ENCODE measurements at regions not wholly inside any gene's neighbourhood (a gene's known extent, or its start where the extent isn't known, plus 50 kb on each side); places are given as distances from the start of the nearest gene placed in this dataset.
"Not testable (repeated sequence)": the region's sequence is repeated elsewhere in the genome, so short reads cannot be mapped to it uniquely, and the experiment has no call there.

DNA sequence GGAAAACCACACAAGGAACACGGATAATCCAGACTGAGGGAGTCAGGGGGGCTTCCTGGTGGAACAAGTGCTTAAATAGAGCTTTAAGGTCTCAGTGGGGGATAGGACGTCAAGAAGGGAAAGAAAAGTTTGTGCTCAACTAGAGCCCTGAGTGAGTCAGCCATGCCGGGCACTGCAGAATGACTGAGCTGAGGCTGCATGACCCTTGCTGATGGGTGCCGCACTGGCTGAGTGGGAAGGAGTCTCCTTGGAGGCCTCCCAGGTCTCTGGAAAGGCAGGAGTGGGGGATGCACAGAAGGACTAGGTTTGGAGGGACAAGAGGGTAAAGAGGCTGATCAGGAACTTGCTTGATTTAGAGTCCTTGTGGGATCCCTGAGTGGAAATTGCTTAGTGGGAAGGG lies 150.3 kb downstream of the RPLP1 start:
- no peak for DNase-seq

DNA sequence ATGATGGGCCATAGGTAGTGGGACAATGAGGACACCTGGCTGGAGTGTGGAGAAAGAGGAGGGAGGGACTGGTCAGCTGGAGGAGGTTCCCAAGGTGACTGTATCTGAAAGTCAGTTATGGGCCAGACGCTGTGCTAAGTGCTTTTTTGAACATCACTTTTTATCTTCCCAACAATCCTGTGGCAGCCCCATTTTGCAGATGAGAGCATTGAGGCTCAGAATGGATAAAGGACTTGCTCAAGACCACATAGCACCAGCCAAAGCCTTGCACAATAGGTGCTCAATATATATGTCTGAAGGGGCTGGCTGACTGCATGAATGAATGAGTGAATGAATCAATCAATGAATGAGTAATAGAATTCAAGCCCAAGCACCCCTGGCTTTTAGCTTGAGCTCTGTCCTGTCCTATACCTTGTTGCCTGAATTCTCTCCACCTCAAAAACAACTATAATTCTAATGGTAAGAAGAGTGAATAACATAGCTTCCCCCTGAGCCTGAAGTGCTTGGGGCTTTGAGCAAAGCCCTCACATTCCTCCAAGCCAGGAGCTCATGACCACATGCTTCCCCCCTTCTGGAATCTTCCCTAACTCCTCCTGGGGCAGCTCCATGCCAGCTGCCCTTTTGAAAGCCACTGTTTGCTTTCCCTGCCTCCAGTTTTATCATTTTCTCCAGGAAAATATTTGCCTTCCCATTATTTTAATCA lies 150.9 kb downstream of the RPLP1 start:
- DNase-seq: no peak

DNA sequence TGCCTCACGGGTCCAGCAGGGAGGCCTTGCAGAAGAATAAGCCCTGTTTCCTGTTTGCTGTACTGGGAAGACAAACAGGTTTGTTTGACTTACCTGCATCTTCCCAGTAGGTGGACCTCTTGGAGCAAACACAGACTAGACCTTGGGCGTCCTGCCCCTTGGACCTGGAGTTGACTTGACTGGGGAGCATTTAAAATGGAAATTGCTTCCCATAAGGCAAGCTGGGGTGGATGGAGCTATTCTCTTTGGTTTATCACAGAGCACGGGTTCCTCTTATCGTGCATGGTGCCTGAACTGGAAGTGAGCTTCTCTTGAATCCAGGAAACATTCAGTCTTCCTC lies 151.4 kb downstream of the RPLP1 start:
- no peak for DNase-seq

DNA sequence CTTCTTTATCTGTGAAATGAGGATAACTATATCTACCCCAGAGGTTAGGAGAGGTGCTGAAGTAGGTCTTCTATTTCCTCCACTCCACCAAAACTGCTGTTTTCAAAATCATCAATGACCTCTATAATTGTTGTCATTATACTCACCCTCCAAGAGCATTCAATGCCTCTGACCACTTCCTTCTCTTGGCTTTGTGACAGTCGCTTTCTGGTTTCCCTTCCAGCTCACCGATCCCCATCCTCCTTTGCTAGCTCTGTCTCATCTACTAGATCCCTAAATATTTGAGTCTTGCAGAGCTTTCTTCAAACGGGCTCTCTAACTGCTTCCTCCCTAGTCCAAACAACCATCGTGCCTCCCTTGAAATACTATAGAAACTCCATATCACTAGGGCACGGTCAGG lies 153.5 kb downstream of the RPLP1 start:
- no peak for DNase-seq

DNA sequence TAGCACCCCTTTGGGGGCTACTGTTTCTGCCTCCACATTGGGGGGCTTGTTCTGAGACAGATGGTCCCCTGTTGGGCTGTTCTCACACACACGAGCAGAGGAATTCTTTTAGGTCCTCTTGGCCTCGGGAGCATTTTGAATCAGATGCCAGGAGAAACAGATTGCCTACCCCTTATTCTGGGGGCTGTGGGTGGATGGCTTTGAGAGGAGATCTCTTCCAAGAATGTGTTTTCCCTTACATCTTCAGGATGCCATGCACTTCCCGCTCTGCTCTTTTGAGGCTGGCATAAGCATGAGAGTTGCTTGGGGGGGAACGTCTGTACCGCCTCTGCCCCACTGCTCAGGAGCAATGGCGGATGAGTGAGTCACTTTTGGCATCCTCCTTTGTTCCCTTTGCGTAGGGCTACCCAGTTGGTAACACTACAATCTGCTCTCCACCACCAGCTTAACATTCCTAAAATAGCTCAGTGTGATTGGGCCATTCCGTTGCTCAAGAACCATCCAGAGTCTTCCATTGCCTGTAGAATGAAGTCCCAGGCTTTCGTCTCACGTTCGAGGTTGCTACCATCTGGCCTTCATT lies 154.4 kb downstream of the RPLP1 start:
- no peak for DNase-seq

DNA sequence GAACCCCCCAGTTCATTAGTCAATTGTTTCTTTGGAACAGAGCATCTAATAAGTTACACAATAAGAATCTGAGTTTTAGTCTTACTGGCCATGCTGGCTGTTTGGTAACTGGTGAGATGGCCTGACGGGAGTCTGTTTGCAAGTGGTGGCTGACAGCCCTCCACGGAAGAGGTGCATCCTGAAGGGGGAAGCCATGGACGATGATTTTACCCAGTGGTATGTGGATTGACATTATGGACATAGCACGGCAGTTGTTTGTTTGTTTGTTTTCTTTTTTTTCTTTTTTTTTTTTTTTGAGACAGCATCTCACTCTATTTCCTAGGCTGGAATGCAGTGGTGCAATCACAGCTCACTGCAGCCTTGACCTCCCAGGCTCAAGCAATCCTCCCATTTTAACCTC lies 156.0 kb downstream of the RPLP1 start:
- DNase-seq: no peak

DNA sequence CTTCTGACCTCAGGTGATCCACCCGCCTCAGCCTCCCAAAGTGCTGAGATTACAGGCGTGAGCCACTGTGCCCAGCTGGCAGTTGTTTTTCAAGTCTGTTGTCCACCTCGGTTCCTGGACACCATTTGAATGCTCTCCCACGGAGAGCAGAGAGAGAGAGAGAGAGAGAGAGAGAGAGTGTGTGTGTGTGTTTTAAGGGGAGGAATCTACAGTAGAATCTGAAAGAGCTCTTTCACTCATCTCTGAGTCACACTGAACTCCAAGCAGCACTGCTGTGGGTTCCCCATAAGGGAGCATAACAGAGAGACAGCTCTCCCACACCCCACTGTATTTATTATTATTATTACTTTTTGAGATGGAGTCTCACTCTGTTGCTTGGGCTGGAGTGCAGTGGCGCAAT lies 156.6 kb downstream of the RPLP1 start:
- peak; percentile 3 for DNase-seq

- DNase-seq: no peak
Measured at GRCh38 chr15:69609776-69610175, 157.2 kb downstream of the RPLP1 start.

GRCh38 chr15:69610277-69610676 lies 157.7 kb downstream of the RPLP1 start:
- DNase-seq: no peak

DNA sequence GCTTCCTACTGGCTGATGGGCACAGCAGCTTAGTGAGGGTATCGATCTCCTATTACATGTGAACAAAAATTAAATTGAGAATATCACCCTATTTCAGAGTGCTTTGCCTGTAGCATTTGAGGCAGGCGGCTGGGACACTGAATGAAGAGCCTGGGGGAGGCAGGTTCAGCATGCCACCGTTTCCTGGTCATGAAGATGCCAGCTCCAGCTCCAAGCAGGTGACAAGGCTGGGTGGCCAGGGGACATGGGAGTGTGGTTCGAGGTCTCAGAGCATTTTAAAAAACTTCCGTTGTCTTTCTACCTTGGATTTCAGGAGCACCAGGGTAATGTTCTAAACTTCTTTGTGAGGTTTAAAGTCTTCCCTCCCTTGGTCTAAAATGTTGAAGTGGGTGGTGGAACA lies 158.2 kb downstream of the RPLP1 start:
- no peak for DNase-seq

DNA sequence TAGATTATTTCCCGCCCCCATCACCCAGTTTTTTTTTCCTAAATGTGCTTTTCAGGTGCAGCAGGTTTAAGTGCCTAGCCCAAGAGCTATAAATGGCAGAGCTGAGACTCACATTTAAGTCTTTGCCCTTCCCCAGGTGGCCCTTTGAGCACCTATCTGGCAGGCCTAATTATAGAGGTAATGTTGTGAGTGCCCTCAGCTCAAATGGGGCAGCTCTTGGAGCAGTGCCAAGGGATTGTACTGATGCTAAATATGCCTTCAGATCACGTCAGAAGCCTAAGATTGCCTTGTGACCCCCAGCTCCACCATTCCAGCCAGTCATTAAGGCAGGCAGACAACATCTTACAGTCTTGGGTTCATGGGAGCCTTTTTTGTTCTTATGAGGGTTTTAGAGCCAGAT lies 159.5 kb downstream of the RPLP1 start:
- DNase-seq: no peak

- no peak for DNase-seq
Measured at GRCh38 chr15:69613182-69613581, 160.6 kb downstream of the RPLP1 start.

GRCh38 chr15:69613988-69614387 lies 161.4 kb downstream of the RPLP1 start:
- no peak for DNase-seq

DNA sequence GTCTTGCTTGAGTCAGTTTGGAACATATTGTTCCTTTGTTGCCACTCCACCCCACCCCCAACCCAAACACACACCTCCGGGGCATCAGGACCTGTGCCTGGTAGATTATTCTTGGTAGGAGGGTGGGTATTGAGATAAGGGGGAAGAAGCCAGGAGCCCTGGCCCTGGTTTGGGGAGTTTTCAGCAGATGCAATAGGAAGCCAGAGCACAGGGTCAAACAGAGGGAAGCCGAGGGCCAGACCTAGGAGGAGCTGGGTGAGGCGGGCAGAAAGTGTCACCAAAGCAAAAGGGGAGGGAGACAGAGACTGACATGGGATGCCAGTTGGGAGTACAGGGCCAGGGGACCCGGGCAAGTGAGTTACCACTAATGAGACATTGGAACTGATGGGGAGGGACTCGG lies 163.1 kb downstream of the RPLP1 start:
- no peak for DNase-seq

- DNase-seq: no peak
Measured at GRCh38 chr15:69616558-69616957, 163.9 kb downstream of the RPLP1 start.

DNA sequence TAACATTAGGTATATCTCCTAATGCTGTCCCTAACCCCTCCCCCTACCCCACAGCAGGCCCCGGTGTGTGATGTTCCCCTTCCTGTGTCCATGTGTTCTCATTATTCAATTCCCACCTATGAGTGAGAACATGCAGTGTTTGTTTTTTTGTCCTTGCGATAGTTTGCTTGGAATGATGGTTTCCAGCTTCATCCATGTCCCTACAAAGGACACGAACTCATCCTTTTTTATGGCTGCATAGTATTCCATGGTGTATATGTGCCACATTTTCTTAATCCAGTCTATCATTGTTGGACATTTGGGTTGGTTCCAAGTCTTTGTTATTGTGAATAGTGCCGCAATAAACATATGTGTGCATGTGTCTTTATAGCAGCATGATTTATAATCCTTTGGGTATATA lies 164.5 kb downstream of the RPLP1 start:
- not testable (repeated sequence) for DNase-seq

- DNase-seq: no peak
Measured at GRCh38 chr15:69623392-69624154, 171.0 kb downstream of the RPLP1 start.

- no peak for DNase-seq
Measured at GRCh38 chr15:69624155-69624520, 171.5 kb downstream of the RPLP1 start.

DNA sequence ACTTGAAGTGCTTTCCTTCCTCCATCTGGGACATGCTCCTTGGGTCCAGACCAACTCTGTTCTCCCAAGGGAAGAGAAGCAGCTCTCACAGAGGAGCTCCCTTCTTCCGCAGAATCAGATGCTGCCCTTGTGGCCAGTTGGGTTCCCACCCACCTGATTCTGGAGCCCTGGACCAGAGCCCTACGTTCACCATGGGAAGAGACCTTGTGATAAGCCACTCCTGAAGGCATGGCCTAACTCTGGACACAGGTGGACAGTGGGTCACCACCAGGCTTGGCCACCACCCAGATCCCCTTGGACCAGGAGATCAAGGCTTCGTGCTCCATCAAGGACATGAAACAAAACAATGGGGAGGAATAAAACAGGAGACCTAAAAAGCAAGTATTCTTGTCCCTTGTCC lies 172.2 kb downstream of the RPLP1 start:
- no peak for DNase-seq

GRCh38 chr15:69625328-69625727 lies 172.7 kb downstream of the RPLP1 start:
- no peak for DNase-seq

DNA sequence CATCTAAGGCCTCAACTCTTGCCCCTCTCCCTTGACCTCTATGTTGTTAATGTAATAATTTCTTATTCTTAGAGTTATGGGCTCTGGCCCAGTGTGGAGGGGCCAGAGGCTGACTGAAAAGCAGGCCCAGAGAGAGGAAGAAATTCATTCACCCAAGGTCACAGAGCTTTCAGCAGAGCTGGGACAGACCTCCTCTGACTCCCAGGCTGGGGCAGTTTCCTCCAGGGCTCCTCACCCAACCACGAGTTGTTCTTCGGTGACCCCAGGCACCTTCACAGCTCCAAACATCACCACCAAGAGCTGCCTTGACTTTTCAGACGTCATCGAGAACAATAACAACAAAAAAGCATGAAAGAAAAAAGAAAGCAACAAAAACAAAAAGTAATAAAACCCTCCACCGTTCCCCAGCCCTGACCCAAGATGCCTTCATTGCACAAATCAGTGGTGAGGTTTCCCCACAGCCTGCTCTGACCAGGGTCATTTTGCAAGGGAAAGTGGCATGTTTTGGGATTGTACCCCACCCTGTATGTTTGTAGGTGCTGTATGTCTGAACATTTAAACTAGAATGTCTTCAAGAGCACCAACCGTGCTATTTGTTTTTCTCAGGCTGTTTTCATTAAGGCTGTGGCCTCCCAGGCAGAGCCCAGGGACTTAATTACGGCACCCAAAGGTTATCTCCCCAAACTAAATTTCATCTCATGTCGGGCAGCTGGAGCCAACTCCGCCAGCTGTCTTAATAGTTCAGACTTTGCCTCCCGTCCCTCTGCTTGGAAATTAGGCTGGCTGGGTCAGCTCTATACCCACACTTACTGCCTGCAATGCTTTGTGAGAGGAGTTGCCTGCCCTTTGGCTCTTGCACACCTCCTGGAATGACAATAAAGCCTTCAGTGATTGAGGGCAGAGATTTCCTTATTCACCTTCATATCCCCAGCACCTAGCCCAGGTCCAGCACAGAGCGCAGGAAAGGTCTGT lies 173.8 kb downstream of the RPLP1 start:
- DNase-seq: no peak

GRCh38 chr15:69627548-69628158 lies 175.0 kb downstream of the RPLP1 start:
- DNase-seq: no peak

Data from midbrain (tissue), 1 donor.